ENCODE measurements at regions not wholly inside any gene's neighbourhood (a gene's known extent, or its start where the extent isn't known, plus 50 kb on each side); places are given as distances from the start of the nearest gene placed in this dataset.

- intact Hi-C loops (cut with DNase I) = no loop called here
- H3K27me3 ChIP-seq = peaks cover 0 to 32% (median 0%) of the 10 kb centered on the region in 4 donors
- peaks cover 0 to 16% (median 0%) of the 10 kb centered on the region in 3 donors for H3K4me1 ChIP-seq
- H3K4me3 ChIP-seq = no peak overlapping the region
- DNase-seq = no peak
- 80 to 84% methylated on average over 3 of the region's 3 CpGs for WGBS, 2 donors
- no peak overlapping the region for H3K27ac ChIP-seq
- no peak for TF ChIP-seq POLR2A (IDR thresholded peaks at IDR 0.05)
- no peak for TF ChIP-seq CTCF (IDR thresholded peaks at IDR 0.05)
- H3K9me3 ChIP-seq = no peaks in the 10 kb centered on the region
- H3K36me3 ChIP-seq = no peaks in the 10 kb centered on the region
Measured at GRCh38 chr2:41911033-41911432, 136.8 kb upstream of the PKDCC start.

- DNase-seq = no peak
- Histone ChIP-seq H3K27ac (no peak overlapping the region), H3K36me3 (no peaks in the 10 kb centered on the region), H3K4me3 (no peak overlapping the region), H3K27me3 (peaks cover 0 to 21% (median 0%) of the 10 kb centered on the region in 4 donors), H3K4me1 (peaks cover 0 to 13% (median 0%) of the 10 kb centered on the region in 3 donors), H3K9me3 (no peaks in the 10 kb centered on the region)
- 48 to 69% methylated on average over 3 of the region's 3 CpGs for WGBS, 2 donors
- no peak for TF ChIP-seq POLR2A (IDR thresholded peaks at IDR 0.05)
- intact Hi-C loops (cut with DNase I) = no loop called here
Measured at GRCh38 chr2:41912337-41912736, 135.5 kb upstream of the PKDCC start.

GRCh38 chr2:41912776-41913175, 135.0 kb upstream of the PKDCC start:
- H3K4me1 ChIP-seq = peaks cover 0 to 13% (median 0%) of the 10 kb centered on the region in 3 donors
- no peak for DNase-seq
- WGBS, 2 donors = 67 to 78% methylated on average over 2 of the region's 2 CpGs
- intact Hi-C loops (cut with DNase I) = no loop called here
- H3K27ac ChIP-seq = no peak overlapping the region
- TF ChIP-seq CTCF (IDR thresholded peaks at IDR 0.05) (no peak), POLR2A (IDR thresholded peaks at IDR 0.05) (no peak)
- peaks cover 0 to 21% (median 0%) of the 10 kb centered on the region in 4 donors for H3K27me3 ChIP-seq
- no peaks in the 10 kb centered on the region for H3K36me3 ChIP-seq
- no peaks in the 10 kb centered on the region for H3K9me3 ChIP-seq
- H3K4me3 ChIP-seq = no peak overlapping the region

- Histone ChIP-seq H3K27me3 (peaks cover 0 to 21% (median 0%) of the 10 kb centered on the region in 4 donors), H3K4me1 (peaks cover 0 to 13% (median 0%) of the 10 kb centered on the region in 3 donors), H3K4me3 (no peak overlapping the region), H3K9me3 (no peaks in the 10 kb centered on the region), H3K27ac (no peak overlapping the region), H3K36me3 (no peaks in the 10 kb centered on the region)
- 84 to 90% methylated on average over 8 of the region's 8 CpGs for WGBS, 2 donors
- intact Hi-C loops (cut with DNase I) = no loop called here
- TF ChIP-seq CTCF (IDR thresholded peaks at IDR 0.05) (no peak), POLR2A (IDR thresholded peaks at IDR 0.05) (no peak)
- DNase-seq = no peak
Measured at GRCh38 chr2:41913311-41913710, 134.5 kb upstream of the PKDCC start.

GRCh38 chr2:41913921-41914609, 133.8 kb upstream of the PKDCC start:
- H3K4me3 ChIP-seq = no peak overlapping the region
- H3K9me3 ChIP-seq = no peaks in the 10 kb centered on the region
- no peak for DNase-seq
- intact Hi-C loops (cut with DNase I) = no loop called here
- H3K27me3 ChIP-seq = peaks cover 0 to 16% (median 0%) of the 10 kb centered on the region in 4 donors
- H3K4me1 ChIP-seq = peaks cover 0 to 13% (median 0%) of the 10 kb centered on the region in 3 donors
- H3K27ac ChIP-seq = no peak overlapping the region
- TF ChIP-seq POLR2A (IDR thresholded peaks at IDR 0.05) (no peak), CTCF (IDR thresholded peaks at IDR 0.05) (no peak)
- no peaks in the 10 kb centered on the region for H3K36me3 ChIP-seq
- WGBS, 2 donors = 68 to 79% methylated on average over 7 of the region's 7 CpGs

Data from esophagus squamous epithelium (tissue), 5 donors.